ENCODE measurements at regions not wholly inside any gene's neighbourhood (a gene's known extent, or its start where the extent isn't known, plus 50 kb on each side); places are given as distances from the start of the nearest gene placed in this dataset.

DNA sequence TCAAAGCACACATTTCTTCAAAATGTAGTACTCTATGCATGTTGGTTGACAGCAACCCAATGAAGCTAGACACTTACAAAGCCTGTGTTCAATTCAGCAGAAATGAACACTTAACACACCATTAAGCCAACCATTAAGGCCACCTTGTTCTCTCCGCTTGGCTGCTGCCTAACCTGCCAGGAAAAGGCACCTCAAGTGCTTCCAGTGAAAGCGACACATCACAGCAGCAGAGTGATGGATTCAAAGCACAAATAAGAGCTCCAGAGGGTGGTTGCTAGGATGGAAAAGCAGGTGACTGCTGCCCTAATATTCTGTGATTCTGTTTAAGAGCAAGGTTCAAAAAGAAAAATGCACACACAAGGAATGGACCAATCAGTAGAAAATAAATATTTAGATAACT is 81.5 kb upstream of the GNAI1 start (continued):
- TF ChIP-seq BCL3 (IDR thresholded peaks at IDR 0.05; ENCODE audit: borderline replicate concordance, insufficient read depth, low read depth, low read length, poor library complexity, severe bottlenecking), result no peak
- no peak for TF ChIP-seq CHD4 (IDR thresholded peaks at IDR 0.05)
- TF ChIP-seq KAT2A (conservative IDR thresholded peaks at IDR 0.05; ENCODE audit: control insufficient read depth, low read depth, low read length), result no peak
- no peak for TF ChIP-seq NR2C2 (IDR thresholded peaks at IDR 0.05; ENCODE audit: borderline replicate concordance, control insufficient read depth, insufficient read length, low read depth)
- TF ChIP-seq, protein P1, sequence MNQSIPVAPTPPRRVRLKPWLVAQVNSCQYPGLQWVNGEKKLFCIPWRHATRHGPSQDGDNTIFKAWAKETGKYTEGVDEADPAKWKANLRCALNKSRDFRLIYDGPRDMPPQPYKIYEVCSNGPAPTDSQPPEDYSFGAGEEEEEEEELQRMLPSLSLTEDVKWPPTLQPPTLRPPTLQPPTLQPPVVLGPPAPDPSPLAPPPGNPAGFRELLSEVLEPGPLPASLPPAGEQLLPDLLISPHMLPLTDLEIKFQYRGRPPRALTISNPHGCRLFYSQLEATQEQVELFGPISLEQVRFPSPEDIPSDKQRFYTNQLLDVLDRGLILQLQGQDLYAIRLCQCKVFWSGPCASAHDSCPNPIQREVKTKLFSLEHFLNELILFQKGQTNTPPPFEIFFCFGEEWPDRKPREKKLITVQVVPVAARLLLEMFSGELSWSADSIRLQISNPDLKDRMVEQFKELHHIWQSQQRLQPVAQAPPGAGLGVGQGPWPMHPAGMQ (IDR thresholded peaks at IDR 0.05; ENCODE audit: borderline replicate concordance), result no peak
- TF ChIP-seq EGR1 (IDR thresholded peaks at IDR 0.05; ENCODE audit: borderline replicate concordance in 1 of 2, low read depth in 2 of 2, low read length in 2 of 2), result no peak
- no peak for TF ChIP-seq POU2F2 (IDR thresholded peaks at IDR 0.05; ENCODE audit: borderline replicate concordance, low read depth, low read length)
- no peak for TF ChIP-seq YBX1 (IDR thresholded peaks at IDR 0.05)
- TF ChIP-seq ESRRA (IDR thresholded peaks at IDR 0.05; ENCODE audit: low read length), result no peak
- TF ChIP-seq SMAD5 (IDR thresholded peaks at IDR 0.05; ENCODE audit: low read depth), result no peak
- TF ChIP-seq RELA (IDR thresholded peaks at IDR 0.05; ENCODE audit: borderline replicate concordance, partially characterized antibody), result no peak
- TF ChIP-seq ZNF24 (IDR thresholded peaks at IDR 0.05), result no peak
- TF ChIP-seq SPI1 (IDR thresholded peaks at IDR 0.05; ENCODE audit: borderline replicate concordance, insufficient read depth, low read depth, low read length), result no peak
